GM19351 (cell line): ENCODE measurements at regions not wholly inside any gene's neighbourhood (a gene's known extent, or its start where the extent isn't known, plus 50 kb on each side); places are given as distances from the start of the nearest gene placed in this dataset.

Experiments used
- ATAC-seq: cut with Tn5 transposase; IDR thresholded peaks from one replicate; pipeline ENCODE4 v1.9.1; 2021; ENCODE audit warnings: mild to moderate bottlenecking, moderate library complexity; ENCODE audit not compliant: unreplicated experiment

DNA sequence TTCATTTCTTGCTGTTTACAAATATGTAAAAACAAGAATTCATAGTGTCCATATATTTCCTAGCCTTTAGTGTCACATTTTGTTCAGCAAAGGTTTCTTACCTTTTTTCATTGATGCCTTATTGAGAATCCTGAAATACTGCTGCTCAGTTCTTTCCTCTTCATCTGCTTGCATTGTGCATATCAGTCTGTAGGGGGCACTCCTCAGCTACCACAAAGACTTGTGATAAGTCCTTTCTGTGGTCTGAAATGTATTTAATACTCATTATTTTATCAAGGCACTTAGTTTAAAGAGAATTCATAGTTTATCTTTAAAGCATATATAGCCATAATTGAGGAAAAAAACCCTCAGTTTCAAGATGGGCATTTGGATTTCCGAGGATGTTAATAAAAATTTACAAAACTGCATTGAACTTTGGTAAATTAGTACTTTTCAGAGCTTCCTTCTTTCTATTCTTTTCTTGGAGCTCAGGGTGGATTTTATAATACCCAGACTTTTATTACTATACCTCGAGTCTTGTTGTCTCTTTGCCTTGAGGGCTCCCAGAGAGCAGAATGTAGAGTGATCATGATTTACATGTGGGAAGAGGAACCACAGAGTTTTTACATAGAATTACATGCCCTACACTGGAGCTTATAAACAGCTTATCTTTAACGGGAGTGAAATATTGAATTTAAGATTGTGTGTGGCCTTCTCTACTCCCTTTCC lies 570.1 kb downstream of the PLCL1 start:
- no peak for ATAC-seq

GRCh38 chr2:198371921-198372543 lies 567.6 kb downstream of the PLCL1 start:
- ATAC-seq, result peak; percentile 94

DNA sequence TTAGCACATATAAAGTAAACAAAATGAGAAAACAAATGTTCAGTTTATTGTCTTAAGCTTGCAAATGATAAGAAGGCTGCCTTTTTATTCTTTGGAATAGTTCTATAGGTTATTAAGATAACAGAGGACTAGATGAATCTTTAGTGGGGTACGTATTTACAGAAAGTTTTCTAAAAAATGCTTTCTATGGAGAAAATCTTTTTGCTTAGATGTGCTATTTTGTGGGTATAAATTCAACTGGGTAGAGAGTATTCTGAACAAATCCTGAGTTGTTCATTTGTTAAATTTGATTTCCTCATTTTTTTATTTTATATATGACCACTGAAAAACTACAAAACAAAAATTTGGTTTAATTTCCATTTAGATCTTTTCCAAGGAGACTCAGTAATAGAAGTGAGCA lies 566.9 kb downstream of the PLCL1 start:
- ATAC-seq, result no peak

DNA sequence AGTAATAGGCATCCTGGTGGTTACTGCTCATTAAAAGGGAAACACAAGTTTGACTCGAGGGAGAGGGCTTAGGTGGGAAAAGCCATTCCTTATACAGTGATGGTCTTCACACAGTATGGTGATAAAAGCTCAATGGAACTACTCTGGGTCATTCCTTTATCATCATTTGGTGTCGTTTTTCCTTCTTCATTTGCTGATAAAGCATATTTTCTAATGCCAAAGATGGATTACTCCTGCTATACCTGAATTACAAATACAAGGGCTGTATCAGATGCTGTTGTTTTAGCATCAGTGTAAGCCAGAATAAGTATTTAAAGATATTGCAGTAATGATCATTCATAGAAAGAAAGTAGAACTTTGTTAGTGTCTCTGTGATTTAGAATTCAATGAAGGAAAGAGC lies 563.7 kb downstream of the PLCL1 start:
- no peak for ATAC-seq

- ATAC-seq, result no peak
Observed at GRCh38 chr2:198362740-198363139, 558.3 kb downstream of the PLCL1 start.

GRCh38 chr2:198359308-198359707 lies 554.9 kb downstream of the PLCL1 start:
- ATAC-seq, result no peak

- no peak for ATAC-seq
Observed at GRCh38 chr2:198356157-198356556, 551.8 kb downstream of the PLCL1 start.

- ATAC-seq, result no peak
Observed at GRCh38 chr2:198351647-198352046, 547.3 kb downstream of the PLCL1 start.

DNA sequence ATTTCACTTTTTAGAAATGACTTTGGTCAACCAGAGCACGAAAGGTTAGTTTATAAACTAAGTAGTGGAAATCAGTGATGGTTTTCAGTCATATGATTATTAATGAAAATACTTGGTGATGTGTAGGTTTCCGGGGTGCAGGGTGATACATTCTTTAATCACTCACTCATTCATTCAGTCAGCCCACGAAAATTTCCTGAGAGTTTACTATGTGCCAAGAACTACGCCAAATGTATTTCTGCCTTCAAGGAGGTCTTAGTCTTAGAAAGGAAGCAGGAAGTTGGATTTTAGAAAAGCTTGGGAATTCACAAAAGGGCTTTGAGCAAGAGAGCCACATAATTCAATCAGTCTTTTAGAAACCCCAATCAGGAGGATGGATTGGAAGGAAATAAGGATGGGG lies 543.6 kb downstream of the PLCL1 start:
- ATAC-seq, result no peak

- ATAC-seq, result no peak
Observed at GRCh38 chr2:198347349-198347748, 543.0 kb downstream of the PLCL1 start.

DNA sequence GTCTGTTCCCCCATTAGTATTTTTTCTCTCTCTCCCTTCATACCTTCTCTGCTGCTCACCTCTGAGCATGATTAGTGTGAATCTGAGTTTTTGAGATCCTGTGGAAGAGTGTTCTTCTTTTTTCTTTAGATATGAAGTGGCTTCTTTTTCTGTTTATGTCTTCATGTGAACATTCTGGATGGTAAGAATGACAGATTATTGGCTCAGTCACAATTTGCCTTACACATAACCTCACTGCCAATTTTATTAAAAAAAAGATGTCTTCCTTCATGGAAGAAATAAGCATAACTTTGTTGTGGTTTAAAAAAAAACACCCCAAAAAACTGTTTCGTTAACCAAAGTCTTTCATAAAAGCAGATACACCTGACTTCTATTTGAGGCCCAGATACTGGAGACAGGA lies 539.1 kb downstream of the PLCL1 start:
- ATAC-seq, result no peak

DNA sequence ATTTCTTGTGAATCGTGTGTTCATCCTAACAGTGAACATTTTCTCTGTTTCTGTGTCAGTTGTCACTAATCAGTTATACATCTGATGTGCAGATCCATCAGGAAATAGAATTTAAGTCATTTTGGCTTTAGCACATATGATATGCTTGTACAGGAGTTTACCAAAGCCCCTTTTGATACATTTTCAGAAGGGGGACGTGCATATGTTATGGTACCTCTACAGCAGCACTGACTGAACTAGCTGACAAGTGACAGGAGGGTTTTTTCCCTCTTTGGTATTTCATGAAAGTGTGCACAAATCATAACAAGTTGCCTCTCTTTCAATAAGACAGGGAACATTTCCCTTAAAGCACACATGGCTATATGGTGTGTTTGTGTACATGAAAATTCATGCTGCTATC lies 536.5 kb downstream of the PLCL1 start:
- no peak for ATAC-seq

GRCh38 chr2:198339116-198339515 lies 534.7 kb downstream of the PLCL1 start:
- ATAC-seq, result no peak

- no peak for ATAC-seq
Observed at GRCh38 chr2:198337368-198337767, 533.0 kb downstream of the PLCL1 start.

- no peak for ATAC-seq
Observed at GRCh38 chr2:198328454-198328853, 524.1 kb downstream of the PLCL1 start.

- no peak for ATAC-seq
Observed at GRCh38 chr2:198327526-198327925, 523.1 kb downstream of the PLCL1 start.

DNA sequence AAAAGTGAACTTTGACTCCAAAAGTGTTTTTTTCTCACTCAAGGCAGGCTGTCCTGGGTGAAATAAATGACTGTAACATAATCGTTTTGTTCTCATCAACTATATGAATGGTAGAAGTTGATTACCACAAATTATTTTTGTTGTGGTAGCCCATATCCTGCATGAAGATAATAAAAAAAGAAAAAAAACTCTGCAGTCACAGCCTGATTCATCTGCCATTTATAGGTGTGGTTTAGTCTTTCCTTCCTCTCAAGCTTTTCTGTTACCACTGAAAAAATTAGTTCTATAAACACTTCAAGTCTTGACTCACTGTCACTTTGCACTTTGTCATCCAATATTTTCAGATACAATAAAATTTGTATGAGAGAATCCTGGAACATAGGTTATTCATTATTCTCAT lies 522.0 kb downstream of the PLCL1 start:
- ATAC-seq, result peak; percentile 82

- ATAC-seq, result no peak
Observed at GRCh38 chr2:198325359-198325758, 521.0 kb downstream of the PLCL1 start.

- no peak for ATAC-seq
Observed at GRCh38 chr2:198324071-198324470, 519.7 kb downstream of the PLCL1 start.

DNA sequence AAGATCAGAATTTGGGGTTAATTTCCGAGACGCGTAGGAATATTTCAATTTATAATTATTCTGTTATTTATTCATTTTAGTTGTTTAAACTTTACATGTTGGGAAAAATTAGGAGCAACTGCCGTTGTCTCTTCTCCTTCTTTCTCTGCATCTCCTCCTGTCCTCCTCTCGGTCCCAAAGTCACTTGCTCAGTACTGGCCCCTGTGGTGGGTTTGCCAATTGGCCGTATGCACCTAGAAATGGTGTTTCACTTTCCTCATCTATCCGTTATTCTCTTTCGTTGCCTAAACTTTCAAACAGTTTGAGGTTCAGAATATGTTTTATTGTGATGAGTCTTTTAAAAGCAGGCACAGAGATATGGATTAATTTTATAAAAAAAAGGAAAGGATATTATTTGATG lies 517.9 kb downstream of the PLCL1 start:
- no peak for ATAC-seq

- ATAC-seq, result no peak
Observed at GRCh38 chr2:198321522-198322088, 517.2 kb downstream of the PLCL1 start.

DNA sequence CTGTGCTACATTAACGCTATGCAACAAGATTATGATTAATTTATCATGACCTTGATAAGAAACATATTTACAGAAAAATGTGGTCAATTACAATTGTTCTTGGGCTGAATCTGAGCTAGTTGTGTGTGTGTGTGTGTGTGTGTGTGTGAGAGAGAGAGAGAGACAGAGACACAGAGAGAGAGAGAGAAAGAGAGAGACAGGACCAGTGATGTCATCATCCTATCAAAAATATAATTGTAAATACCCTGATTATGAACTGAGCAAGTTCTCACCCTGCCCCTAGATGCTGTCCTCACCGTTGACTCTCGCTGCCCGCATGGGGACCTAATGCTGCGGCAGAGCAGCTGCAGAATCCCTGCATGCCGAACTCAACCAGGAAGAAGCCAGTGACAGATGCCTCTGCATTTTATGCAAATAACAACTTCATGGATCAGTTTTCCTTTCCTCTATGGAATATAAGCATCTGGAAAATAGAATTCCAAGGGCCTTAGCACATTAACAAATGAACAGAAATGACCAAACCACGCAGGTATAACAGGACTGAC lies 512.5 kb downstream of the PLCL1 start:
- ATAC-seq, result no peak
